HepG2 (cell line): ENCODE measurements at regions not wholly inside any gene's neighbourhood (a gene's known extent, or its start where the extent isn't known, plus 50 kb on each side); places are given as distances from the start of the nearest gene placed in this dataset.
A peak's percentile ranks its signal among the peaks of the same experiment; 100 is the strongest.

Experiments
- ATAC-seq: fragments of 200-7000 bp; cut with Tn5 transposase; 3 replicates; pipeline ENCODE4 v1.9.1; 2020; ENCODE audit warnings: mild to moderate bottlenecking, moderate library complexity
- BruUV-seq: library from RNA; stranded (reverse); fragments of 400-500 nt; replicated peaks from 2 replicates; lab custom pipeline; 2021; lab: Mats Ljungman, UMichigan
- CTCF ChIA-PET: fragments of 300-600 bp; formaldehyde crosslinking; extraction: SDS; loops from one replicate; lab custom pipeline; 2021; ENCODE audit warnings: low total read pairs, inconsistent platforms, low intra/inter-chr PET ratio; lab: Yijun Ruan, JAX
- POLR2A ChIA-PET: fragments of 350-600 bp; sonication (Branson Sonifier 250); formaldehyde crosslinking; loops from one replicate; lab custom pipeline; 2020; ENCODE audit warnings: antibody characterized with exemption, inconsistent platforms; lab: Yijun Ruan, JAX
- DNase-seq: peaks from one replicate; pipeline ENCODE4 v3.0.0-alpha.2; 2015; ENCODE audit warnings: low spot score
- FAIRE-seq: peaks from 3 replicates; lab custom pipeline; 2011; peaks lifted over from hg19 to GRCh38; lab: Jason Lieb, UNC
- H2AFZ ChIP-seq: one replicate; pipeline ENCODE4 v1.6.1; 2011; ENCODE audit warnings: low read length, inconsistent platforms
- H3K27ac ChIP-seq: fragments of 300-600 bp; 3 replicates; pipeline ENCODE4 v1.8.0; 2011; ENCODE audit warnings: mixed run types, mild to moderate bottlenecking, mixed read lengths, low read length, inconsistent platforms; ENCODE audit not compliant: insufficient read depth; ENCODE audit errors: extremely low read length
- H3K27me3 ChIP-seq, 2 experiments: fragments of 200-600 bp in 1 of 2; 2 replicates in 1 of 2; 3 replicates in 1 of 2; pipeline versions ENCODE4 v1.6.0 to v1.8.0; 2011; ENCODE audit warnings: low read length in 2 of 2, mild to moderate bottlenecking in 2 of 2, moderate library complexity in 2 of 2, inconsistent platforms in 1 of 2; ENCODE audit not compliant: insufficient read depth in 2 of 2, control insufficient read depth in 1 of 2
- H3K36me3 ChIP-seq, 2 experiments: fragments of 200-600 bp in 1 of 2; replicated peaks in 1 of 2; 2 replicates in 1 of 2; 3 replicates in 1 of 2; pipeline versions ENCODE4 v1.5.1 to v1.8.0; 2011; ENCODE audit warnings: low read length in 2 of 2, inconsistent platforms in 1 of 2; ENCODE audit not compliant: insufficient read depth in 2 of 2, control insufficient read depth in 1 of 2
- H3K4me1 ChIP-seq: 2 replicates; pipeline ENCODE4 v1.5.1; 2012; ENCODE audit warnings: low read length, inconsistent platforms; ENCODE audit not compliant: insufficient read depth
- H3K4me2 ChIP-seq: 2 replicates; pipeline ENCODE4 v1.6.0; 2011; ENCODE audit warnings: low read depth, low read length, inconsistent platforms
- H3K4me3 ChIP-seq, 3 experiments: fragments of 200-600 bp in 1 of 3; sonication (generic), shearing (Covaris generic) in 1 of 3; replicated peaks in 1 of 3; 2 replicates each; pipeline ENCODE4 v1.5.1; 2011 to 2016; ENCODE audit warnings: low read length in 3 of 3, inconsistent platforms in 2 of 3, low read depth in 2 of 3, mild to moderate bottlenecking in 2 of 3, control low read depth in 1 of 3, mixed read lengths in 1 of 3; ENCODE audit not compliant: insufficient read depth in 1 of 3
- H3K79me2 ChIP-seq: one replicate; pipeline ENCODE4 v1.6.1; 2011; ENCODE audit warnings: low read length, inconsistent platforms; ENCODE audit not compliant: insufficient read depth
- H3K9ac ChIP-seq: 2 replicates; pipeline ENCODE4 v1.6.0; 2011; ENCODE audit warnings: mild to moderate bottlenecking, low read depth, low read length, inconsistent platforms; ENCODE audit not compliant: insufficient read depth
- H3K9me3 ChIP-seq: 2 replicates; pipeline ENCODE4 v1.5.1; 2012; ENCODE audit warnings: mild to moderate bottlenecking, low read length
- H4K20me1 ChIP-seq: 2 replicates; pipeline ENCODE4 v1.6.0; 2011; ENCODE audit warnings: inconsistent platforms, mild to moderate bottlenecking, low read length, moderate library complexity; ENCODE audit not compliant: insufficient read depth
- ARID4A ChIP-seq: sonication (generic); formaldehyde crosslinking; IDR thresholded peaks from 2 replicates; pipeline ENCODE4 v1.5.0; 2020; ENCODE audit warnings: mild to moderate bottlenecking, missing genetic modification reagents, borderline replicate concordance
- CCDC6 ChIP-seq: sonication (generic); formaldehyde crosslinking; IDR thresholded peaks from 2 replicates; pipeline ENCODE4 v1.8.1; 2022; ENCODE audit warnings: mild to moderate bottlenecking, missing genetic modification reagents, moderate library complexity
- ELF3 ChIP-seq: IDR thresholded peaks from 2 replicates; pipeline ENCODE4 v1.6.1; 2016; ENCODE audit warnings: missing genetic modification reagents, missing compliant biosample characterization
- NFE2L2 ChIP-seq: fragments of 150-350 bp; IDR thresholded peaks from 2 replicates; pipeline ENCODE4 v1.6.1; 2014; ENCODE audit warnings: low read length
- SIN3B ChIP-seq: fragments of 150-350 bp; IDR thresholded peaks from 2 replicates; pipeline ENCODE4 v1.6.1; 2014; ENCODE audit warnings: low read length
- ZNF530 ChIP-seq: sonication (generic); formaldehyde crosslinking; IDR thresholded peaks from 2 replicates; pipeline ENCODE4 v1.5.0; 2020; ENCODE audit warnings: low read depth, mild to moderate bottlenecking, missing genetic modification reagents
- WGBS: methylation state at CpG from one replicate; pipeline ENCODE4 v1.1.6; 2017; ENCODE audit warnings: low lambda C conversion rate; 5-methylcytosine and 5-hydroxymethylcytosine counted together
- in situ Hi-C: cut with HindIII; loops from 2 replicates; pipeline ENCODE4 v1.10.0; 2017; ENCODE audit warnings: low pct_unique_long_range_greater_than_20kb; ENCODE audit not compliant: extremely low pct_ligation_motif_present
- intact Hi-C: fragments of 100-400 bp; cut with micrococcal nuclease; formaldehyde crosslinking; loops from one replicate; pipeline ENCODE4 v1.10.0; 2022; ENCODE audit not compliant: unreplicated experiment

GRCh38 chr5:30112867-30113266 is 1080.6 kb upstream of the CDH6 start:
- H3K79me2 ChIP-seq: no peaks in the 10 kb centered on the region
- no TSS peak for BruUV-seq
- no peak overlapping the region for H3K27ac ChIP-seq
- H4K20me1 ChIP-seq: no peaks in the 10 kb centered on the region
- DNase-seq: no peak
- no peak for FAIRE-seq
- H3K36me3 ChIP-seq: no peaks in the 10 kb centered on the region
- intact Hi-C loops: no loop called here
- H3K9ac ChIP-seq: no peak overlapping the region
- no peak overlapping the region for H3K4me3 ChIP-seq
- H3K4me2 ChIP-seq: no peak overlapping the region
- no peak for ATAC-seq
- H2AFZ ChIP-seq: no peak overlapping the region
- ChIA-PET POLR2A (no interaction called here), CTCF (no interaction called here)
- no peaks in the 10 kb centered on the region for H3K4me1 ChIP-seq
- 0% methylated on average over 2 of the region's 2 CpGs for WGBS
- no peaks in the 10 kb centered on the region for H3K27me3 ChIP-seq
- no peaks in the 10 kb centered on the region for H3K9me3 ChIP-seq
- in situ Hi-C loops: no loop called here
- TF ChIP-seq SIN3B (no peak), ELF3 (CRISPR knock-in tag) (no peak), CCDC6 (CRISPR knock-in tag) (no peak), ARID4A (CRISPR knock-in tag) (no peak), NFE2L2 (peak; percentile 37; the same call in 1 of the 2 replicates), ZNF530 (CRISPR knock-in tag) (no peak)
- TF ChIP-seq, all 625 proteins: peak for 1
